Right renal pelvis (tissue), 4 donors: ENCODE measurements at regions not wholly inside any gene's neighbourhood (a gene's known extent, or its start where the extent isn't known, plus 50 kb on each side); places are given as distances from the start of the nearest gene placed in this dataset.
A peak's percentile ranks its signal among the peaks of the same experiment; 100 is the strongest.

Source experiments
- DNase-seq, 4 donors: peaks; one replicate each; pipeline ENCODE4 v3.0.0-alpha.2; 2013; ENCODE audit warnings: low read depth in 4 of 4, low spot score in 3 of 4, missing footprints in 1 of 4

DNA sequence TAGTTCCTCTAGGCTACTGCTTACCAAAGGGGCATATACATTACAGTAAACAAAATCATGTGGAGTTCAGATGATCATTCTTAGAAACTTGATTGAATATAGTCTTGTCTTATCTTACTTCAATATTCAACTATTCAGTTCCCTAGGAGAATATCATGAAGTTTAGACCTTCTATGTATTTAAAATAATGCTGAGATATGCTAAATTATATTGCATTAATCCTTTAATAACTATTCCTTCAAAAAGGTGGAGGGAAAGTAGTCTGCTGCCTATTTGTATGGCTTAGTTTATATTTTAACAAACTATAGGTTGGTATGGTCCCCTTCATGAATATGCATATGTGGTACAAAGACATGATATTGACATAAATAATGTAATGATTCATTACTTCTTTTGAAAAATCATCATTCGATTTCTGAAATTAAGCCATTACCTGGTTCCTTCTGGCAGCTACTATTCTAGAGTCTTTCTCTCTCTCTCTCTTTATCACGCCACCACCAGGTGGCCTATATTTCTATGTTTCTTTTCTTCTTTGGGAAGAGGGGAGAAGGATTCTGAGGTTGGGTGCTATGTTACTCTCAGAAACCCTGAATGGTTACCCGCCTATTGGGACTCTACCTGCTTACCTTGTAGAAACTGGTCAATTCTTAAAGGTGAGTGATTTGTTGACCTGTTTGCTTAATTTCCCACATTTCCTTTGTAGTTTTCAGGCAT, 855.8 kb downstream of the HACE1 start:
- DNase-seq, result no peak

DNA sequence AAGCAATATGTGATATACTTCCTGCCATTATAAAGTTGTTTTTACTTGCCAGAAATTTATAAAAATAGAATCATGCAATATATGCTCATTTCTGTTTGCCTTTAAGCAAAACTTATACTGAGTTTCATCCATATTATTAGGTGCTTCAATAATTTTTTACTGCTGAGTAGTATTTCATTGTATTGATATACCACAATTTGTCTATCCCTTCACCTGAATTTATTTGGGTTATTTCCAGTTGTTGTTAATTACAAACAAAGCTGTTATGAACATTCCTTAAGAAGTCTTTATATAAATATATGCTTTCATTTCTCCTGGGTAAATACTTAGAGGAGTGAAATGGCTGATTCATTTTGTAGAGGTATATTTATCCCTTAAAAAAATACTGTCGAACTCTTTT, 864.1 kb downstream of the HACE1 start:
- no peak for DNase-seq

DNA sequence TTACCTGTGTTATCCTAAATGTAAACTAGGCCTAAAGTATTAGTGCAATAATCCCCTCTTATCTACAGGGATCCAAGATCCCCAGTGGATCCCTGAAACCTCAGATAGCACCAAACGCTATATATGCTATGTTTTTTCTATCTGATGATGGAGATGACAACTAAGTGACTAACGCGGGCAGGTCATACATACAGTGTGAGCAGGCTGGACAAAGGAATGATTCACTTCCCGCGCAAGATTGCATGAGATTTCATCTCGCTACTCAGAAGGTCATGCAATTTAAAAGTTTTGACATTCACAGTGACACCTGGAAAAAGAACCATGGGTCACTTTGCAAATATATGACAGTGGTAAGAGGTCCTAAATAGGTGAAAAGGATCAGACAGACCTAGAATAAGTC, 875.9 kb downstream of the HACE1 start:
- DNase-seq, result no peak

DNA sequence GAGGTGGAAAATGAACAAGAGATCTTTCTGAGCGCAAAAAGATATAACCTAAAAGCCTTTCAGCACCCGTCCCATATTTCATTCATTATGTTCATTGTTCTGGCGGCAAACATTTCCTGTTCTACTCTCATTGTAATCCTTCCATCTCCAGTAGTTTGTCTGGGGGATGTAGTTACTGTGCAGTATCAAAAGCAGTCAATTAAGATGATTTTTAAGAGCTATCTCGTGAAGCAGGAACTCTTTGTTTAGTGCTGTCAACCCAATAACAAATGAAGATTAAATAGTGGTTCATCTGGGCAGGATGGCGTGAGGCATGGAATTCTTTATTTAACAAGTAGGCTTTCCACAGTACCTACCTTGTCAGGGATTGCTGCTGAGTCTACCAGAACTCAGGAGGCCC, 876.7 kb downstream of the HACE1 start:
- no peak for DNase-seq

DNA sequence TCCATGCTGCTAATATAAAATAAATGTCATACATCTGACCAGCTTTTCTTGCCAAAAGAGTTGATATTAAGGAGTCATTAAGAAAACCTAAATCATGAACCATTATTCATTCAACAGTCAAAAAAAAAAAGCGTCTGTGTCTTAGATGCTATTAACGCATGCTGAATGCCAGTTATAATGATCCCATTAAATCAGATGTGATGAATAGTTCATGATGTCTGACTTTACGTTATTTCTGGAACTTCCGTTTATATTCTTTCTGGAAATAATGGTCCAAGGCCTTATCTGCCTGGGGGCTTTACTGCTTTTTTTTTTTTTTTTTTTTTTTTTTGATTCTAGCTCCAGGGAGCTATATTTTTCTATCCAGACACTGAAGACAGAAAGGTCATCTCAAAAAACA, 877.1 kb downstream of the HACE1 start:
- no peak for DNase-seq

DNA sequence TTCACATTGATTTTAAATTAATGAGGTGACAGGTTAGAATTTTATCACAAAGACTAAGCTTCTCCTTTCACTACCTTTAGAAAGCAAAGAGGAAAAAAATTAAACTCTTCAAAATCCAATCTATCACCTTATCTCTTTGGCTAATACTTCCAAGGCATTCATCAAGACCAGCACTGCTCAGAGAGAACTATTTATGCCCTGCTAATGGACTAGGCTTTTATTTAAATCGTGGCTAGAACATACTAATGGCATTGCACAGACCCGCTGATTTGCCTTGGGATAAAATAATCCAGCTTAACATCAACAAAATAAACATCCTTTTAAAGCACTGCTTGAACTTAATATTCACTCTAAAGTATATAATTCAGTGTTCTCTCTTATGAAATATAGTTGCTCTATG, 880.4 kb downstream of the HACE1 start:
- no peak for DNase-seq

DNA sequence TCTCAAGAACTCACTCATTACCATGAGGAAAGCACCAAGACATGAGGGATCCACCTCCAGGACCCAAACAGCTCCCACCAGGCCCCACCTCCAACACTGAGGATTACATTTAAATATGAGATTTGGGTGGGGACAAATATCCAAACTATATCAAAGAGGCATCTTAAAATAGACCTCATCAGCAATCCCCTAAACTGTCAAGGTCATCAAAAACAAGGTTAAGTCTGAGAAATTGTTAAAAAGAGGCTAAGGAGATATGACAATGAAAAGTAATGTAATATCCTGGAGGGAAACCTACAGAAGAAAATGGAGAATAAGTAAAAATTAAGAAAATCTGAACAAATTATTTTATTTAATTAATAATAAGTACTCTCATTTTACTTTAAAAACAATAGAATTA, 922.3 kb downstream of the HACE1 start:
- no peak for DNase-seq

DNA sequence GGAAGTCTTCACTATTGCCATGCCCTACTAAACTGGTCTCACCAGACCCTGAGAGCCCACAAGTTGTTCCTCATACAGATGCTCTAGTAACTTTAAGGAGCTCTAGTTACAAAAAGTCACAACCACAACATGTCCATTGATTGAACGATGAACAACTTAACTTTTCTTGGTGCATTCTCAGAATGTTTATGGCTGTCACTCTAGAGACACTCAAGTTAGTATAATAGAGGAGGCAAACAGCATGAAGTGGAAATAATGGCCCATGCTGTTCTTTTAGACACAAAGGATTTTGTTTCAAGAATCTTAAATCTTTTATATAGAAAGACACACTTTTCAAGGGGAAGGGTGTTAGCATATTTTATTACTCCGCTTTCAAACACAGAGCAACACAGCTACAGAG, 934.4 kb downstream of the HACE1 start:
- DNase-seq, result no peak

DNA sequence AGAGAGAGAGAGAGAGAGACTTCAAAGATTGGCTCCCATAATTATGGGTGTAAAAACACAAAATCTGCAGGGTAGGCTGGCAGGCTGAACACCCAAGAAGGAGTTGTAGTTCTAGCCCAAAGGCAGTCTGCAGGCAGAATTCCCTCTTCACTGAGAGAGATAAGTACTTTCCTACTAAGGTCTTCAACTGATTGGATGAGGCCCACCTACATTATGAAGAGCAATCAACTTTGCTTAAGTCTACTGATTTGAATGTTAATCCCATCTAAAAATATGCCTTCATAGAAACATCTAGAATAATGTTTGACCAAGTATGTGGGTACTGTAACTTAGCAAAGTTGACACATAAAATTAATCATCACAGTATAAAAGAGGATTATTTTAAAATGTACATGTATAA, 949.7 kb downstream of the HACE1 start:
- no peak for DNase-seq

DNA sequence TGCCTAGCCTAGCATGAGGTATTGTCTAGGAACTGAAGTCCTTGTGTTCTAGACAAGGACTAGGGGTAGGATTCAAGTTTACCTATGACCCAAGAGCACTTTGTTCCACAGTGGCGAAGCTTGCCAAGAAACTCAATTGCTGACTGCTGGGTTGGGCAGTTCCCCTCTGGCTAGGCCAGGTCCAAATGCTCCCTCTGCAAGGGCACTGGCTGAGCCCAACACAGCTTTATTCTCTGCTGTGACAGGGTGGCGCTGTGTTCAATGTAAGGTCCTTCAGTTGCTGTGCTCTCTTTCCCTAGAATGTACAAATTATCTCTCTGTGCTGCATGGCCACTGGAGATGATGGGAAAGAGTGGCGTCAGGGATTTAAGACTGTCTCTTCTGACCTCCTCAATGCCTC, 950.8 kb downstream of the HACE1 start:
- no peak for DNase-seq

DNA sequence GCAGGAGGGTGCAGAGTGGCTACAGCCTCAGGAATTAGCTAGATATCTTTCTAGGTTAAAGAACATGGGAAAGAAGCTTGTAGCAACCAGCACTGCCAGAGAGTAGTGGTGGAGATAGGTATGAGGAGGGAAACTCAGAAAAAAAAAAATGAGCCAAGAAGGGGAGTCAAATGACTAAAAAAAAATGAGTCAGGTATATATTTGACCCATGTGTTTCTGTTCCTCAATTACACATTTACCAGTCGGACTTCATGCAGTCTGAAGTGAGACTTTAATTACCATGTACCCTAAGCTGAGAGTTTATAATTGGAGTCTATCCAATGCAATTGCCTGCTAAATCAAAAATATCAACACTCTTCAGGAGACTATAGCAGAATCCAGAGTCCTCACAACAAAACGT, 964.6 kb downstream of the HACE1 start:
- no peak for DNase-seq

DNA sequence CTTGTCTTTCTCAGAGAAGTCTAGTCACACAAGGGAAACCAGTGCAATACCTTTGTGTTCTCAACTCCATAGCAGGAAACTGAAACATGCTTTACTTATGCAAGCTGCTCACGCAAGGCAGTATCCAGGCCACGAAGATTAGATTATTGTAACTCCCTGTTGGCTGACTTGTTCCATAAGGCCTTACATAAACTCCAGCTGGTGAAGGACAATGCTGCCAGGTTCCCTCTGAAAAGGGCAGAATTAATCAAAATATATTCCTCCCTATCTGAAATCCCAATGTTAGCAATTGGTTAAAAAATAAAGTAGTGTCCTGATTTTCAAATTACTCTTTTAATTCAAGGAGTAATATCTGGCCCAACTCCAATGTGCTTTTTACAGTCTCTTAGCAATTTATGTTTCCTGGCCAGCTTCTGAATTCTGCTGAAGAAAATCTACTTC, 966.6 kb downstream of the HACE1 start:
- no peak for DNase-seq

DNA sequence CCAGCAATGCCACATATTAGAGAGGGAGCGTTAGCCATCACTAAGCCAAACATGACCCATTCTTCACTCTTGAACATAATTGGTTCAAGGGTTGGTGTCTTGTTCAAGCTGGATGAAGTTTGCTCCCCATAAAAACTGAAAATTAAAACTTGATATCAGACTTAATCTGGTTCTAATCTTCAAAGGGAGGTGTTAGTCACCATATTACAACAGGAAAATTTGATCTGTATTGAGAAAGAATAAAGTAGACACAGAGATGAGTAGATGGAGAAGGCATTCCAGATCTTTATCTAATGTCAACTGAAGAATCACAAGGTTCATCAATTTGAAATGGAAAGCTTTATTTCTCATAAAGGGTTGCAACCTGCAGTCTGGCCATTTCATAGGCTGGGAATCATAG, 972.8 kb downstream of the HACE1 start:
- no peak for DNase-seq

DNA sequence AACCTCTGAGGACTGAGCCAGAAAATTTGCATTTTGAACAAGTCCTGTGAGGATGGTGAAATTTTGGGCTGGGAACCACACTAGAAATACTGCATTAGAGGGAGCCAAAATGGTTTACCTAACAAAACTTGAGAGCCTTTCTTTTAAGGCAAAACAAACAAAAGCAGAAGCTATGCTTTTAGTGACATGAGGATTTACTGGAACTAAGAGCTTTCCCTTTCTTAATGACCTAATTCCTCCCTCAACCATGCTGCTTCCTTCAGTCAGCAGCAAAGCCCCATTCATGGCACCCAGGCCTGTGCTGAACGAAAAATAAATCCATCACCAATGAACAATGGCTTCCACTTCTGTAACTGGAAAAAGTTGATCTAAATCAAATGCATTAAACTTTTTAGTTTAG, 974.3 kb downstream of the HACE1 start:
- DNase-seq, result peak in 1 of 4 donors; percentile 8

DNA sequence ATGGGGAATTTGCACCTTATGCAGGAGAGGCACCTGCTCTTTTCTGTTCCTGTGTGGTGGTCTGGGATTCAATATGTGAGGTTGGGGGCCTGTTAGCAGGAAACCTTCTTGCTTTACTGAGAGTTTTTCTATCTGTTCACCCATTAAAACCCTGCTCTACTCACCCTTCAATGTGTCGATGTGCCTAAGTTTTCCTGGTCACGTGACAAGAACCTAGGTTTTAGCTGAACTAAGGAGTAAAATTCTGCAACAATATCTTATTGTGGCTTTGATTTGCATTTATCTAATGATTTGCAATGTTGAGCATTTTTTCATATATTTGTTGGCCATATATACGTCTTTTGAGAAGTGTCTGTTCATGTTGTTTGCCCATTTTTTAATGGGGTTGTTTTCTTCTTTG, 979.9 kb downstream of the HACE1 start:
- no peak for DNase-seq

DNA sequence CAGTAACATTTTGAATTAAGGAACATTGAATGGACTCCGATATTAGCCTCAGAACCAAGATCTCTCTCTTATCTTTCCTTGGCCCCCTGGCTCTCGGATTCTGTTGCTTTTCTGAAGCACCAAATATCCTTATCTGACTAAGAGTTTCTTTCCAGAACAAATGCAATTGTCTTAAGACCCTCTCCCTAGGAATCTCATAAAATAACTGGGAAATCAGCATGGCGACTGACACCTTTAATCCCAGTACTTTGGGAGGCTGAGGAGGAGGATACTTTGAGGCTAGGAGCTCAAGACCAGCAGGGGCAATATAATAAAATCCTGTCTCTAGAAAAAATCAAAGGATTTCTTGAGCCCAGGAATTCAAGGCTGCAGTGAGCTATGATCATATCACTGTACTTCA, 984.5 kb downstream of the HACE1 start:
- DNase-seq, result no peak

DNA sequence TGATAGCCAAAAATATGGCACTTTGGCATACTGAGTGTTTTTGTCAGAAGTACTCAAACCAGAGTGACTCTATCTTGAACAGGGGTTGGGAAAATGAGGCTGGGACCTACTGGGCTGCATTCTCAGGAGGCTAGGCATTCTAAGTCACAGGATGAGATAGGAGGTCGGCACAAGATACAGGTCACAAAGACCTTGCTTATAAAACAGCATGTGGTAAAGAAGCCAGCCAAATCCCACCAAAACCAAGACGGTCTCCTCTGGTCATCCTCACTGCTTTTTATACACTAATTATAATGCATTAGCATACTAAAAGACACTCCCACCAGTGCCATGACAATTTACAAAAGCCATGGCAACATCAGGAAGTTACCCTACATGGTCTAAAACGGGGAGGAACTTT, 985.1 kb downstream of the HACE1 start:
- no peak for DNase-seq

DNA sequence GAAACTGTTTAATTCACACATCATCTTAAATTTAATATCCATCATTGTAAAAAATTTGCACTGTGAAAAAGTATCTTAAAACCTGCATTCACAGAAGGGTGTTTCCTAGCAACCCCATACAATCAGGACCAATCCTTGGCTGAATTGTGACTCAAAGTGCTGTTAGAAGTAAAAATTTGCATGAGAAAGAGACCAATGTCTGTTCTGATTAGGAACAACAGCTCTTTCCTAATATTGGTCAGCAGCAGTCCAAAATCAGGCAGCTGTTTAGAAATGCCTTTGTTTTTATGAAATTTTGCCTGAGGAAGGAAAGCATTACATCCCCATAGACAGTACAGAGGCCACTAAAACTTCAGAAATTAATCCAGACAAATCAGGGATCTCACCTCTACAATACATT, 987.0 kb downstream of the HACE1 start:
- DNase-seq, result no peak

DNA sequence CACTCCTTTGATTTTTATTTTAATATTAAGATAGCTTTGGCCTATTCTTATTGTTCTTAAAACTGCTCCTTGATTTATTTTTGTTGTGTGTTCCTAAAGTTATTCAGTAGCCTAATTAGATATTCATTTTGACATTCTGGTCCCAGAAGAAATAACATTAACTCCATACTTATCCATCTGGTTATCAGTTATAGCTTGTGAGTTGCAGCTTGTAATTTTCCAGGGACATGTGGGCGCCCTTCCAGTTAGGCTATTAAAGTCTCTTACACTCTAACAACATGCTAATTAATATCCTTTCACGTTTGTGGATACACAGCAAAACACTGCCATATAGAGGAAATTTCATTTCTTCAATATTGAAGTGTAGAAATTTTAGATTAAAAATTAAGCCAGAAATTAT, 987.5 kb downstream of the HACE1 start:
- DNase-seq, result no peak

DNA sequence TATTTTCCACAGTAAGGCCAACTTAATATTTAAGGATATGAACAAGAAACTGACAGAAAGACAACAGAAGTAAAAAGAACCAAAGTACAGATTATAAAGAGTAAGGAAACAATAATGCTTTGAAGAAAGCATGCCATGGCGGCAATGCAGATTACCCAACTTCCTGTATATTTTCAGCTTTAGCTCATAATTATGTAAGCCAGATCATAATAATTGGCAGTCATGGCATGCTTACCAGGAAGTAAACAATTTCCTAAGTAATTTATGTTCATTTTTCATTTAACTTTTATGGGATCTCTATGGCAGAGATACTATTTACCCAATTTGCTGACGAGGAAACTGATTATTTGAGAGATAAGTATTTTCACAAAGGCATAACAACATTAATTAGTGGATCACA, 988.7 kb downstream of the HACE1 start:
- DNase-seq, result no peak

DNA sequence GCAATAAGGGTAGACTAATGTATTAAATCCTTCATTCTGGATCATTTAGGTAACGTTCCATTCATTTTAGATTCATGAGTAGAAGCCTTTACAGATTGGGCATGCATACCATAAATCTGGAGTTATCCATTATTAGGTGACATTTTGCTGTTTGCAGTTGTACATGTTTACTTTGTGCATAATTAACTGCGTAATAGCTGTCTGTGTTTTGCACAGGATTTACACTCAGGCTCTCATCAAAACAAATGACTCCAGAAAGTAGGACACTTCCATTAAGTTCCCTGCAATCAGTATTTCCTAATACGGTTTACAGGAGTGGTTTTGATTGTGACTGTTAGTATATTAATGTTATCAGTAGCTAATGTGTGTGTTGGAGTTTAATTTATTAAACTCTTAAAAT, 997.4 kb downstream of the HACE1 start:
- DNase-seq, result no peak

DNA sequence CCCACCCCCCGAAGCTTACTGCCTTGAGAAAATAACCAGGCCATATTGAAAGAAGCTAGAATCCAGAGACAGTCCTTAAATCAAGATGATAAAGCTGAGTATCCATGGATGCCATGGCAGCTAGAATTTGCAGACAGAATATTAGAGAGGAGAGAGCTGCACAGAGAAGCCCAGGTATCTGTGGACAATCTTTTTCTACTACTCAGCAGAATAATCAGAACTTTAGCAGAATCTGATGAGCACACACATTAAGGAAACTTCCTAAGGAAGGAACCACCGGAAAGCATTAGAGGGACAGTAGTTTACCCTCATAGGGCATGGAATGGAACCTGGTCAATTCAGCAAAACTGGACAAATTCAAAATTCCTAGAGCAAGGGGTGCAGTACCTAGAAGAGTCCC, 1001.7 kb downstream of the HACE1 start:
- DNase-seq, result no peak

DNA sequence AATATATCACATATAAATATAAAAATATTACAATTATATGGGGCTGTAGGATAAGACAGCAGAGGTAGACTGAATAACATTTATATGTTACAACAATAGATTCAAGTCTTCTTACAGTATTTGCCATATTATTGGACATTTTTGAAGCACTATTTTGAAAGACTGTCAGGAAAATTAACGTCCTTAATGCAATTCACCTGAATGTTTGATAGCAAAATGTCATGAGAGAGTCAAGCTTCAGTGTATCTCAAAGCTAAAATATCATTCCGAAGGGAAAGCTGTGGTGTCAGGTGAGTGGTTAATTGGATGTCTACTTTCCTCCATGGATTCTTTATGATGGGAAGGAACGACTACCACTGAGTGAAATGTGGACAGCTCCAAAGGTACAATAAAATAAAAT, 1004.0 kb downstream of the HACE1 start:
- DNase-seq, result no peak
